Hematopoietic multipotent progenitor cell treated with erythropoietin and hydrocortisone succinate and interleukin-3 and kit ligand, for 15 days (in vitro differentiated cells): ENCODE measurements at regions not wholly inside any gene's neighbourhood (a gene's known extent, or its start where the extent isn't known, plus 50 kb on each side); places are given as distances from the start of the nearest gene placed in this dataset.
A peak's percentile ranks its signal among the peaks of the same experiment; 100 is the strongest.
"Not testable (repeated sequence)": the region's sequence is repeated elsewhere in the genome, so short reads cannot be mapped to it uniquely, and the experiment has no call there.

Experiments used
- DNase-seq: peaks from one replicate; pipeline ENCODE4 v3.0.0-alpha.2; 2015; ENCODE audit warnings: low spot score

GRCh38 chr1:199626228-199626627 is 401.3 kb upstream of the NR5A2 start:
- DNase-seq = not testable (repeated sequence)

- DNase-seq = no peak
These were observed 397.9 kb upstream of the NR5A2 start for GRCh38 chr1:199629624-199630023.

- DNase-seq = no peak
These were observed 388.1 kb upstream of the NR5A2 start for GRCh38 chr1:199639453-199639852.

GRCh38 chr1:199641531-199641930 is 386.0 kb upstream of the NR5A2 start:
- no peak for DNase-seq

- no peak for DNase-seq
These were observed 382.6 kb upstream of the NR5A2 start for GRCh38 chr1:199644912-199645311.

GRCh38 chr1:199646761-199647160 is 380.7 kb upstream of the NR5A2 start:
- DNase-seq = no peak

GRCh38 chr1:199657449-199657848 is 370.1 kb upstream of the NR5A2 start:
- DNase-seq = no peak

GRCh38 chr1:199660071-199660470 is 367.4 kb upstream of the NR5A2 start:
- no peak for DNase-seq

- DNase-seq = no peak
These were observed 362.1 kb upstream of the NR5A2 start for GRCh38 chr1:199665371-199665770.

GRCh38 chr1:199667089-199667488 is 360.4 kb upstream of the NR5A2 start:
- no peak for DNase-seq

- no peak for DNase-seq
These were observed 357.6 kb upstream of the NR5A2 start for GRCh38 chr1:199669916-199670315.

GRCh38 chr1:199671684-199672083 is 355.8 kb upstream of the NR5A2 start:
- no peak for DNase-seq

GRCh38 chr1:199675937-199676336 is 351.6 kb upstream of the NR5A2 start:
- DNase-seq = no peak

- no peak for DNase-seq
These were observed 348.7 kb upstream of the NR5A2 start for GRCh38 chr1:199678771-199679170.

- no peak for DNase-seq
These were observed 345.4 kb upstream of the NR5A2 start for GRCh38 chr1:199682081-199682480.

- DNase-seq = peak; percentile 7
These were observed 342.7 kb upstream of the NR5A2 start for GRCh38 chr1:199684686-199685273.

GRCh38 chr1:199685369-199685768 is 342.1 kb upstream of the NR5A2 start:
- DNase-seq = no peak

GRCh38 chr1:199687321-199687720 is 340.2 kb upstream of the NR5A2 start:
- no peak for DNase-seq

- no peak for DNase-seq
These were observed 339.3 kb upstream of the NR5A2 start for GRCh38 chr1:199688133-199688676.

GRCh38 chr1:199688774-199689173 is 338.7 kb upstream of the NR5A2 start:
- no peak for DNase-seq

- no peak for DNase-seq
These were observed 337.0 kb upstream of the NR5A2 start for GRCh38 chr1:199690496-199690895.

GRCh38 chr1:199691540-199691939 is 336.0 kb upstream of the NR5A2 start:
- DNase-seq = no peak

- DNase-seq = no peak
These were observed 333.8 kb upstream of the NR5A2 start for GRCh38 chr1:199693724-199694123.

GRCh38 chr1:199696225-199696624 is 331.3 kb upstream of the NR5A2 start:
- DNase-seq = no peak
